ENCODE measurements at regions not wholly inside any gene's neighbourhood (a gene's known extent, or its start where the extent isn't known, plus 50 kb on each side); places are given as distances from the start of the nearest gene placed in this dataset.

GRCh38 chr11:70014291-70014690, 63.8 kb upstream of the ANO1 start:
- no peak overlapping the region for H2BK15ac ChIP-seq (ENCODE audit: low read depth, low read length)
- no peak overlapping the region for H4K8ac ChIP-seq (replicated peaks; ENCODE audit: insufficient read length, low read depth, low read length)
- Mint-ChIP-seq H3K36me3 (ENCODE audit: insufficient read depth in 1 of 3, low read depth in 3 of 3) (no peaks in the 10 kb centered on the region), H3K4me1 (no peaks in the 10 kb centered on the region), H3K9me3 (no peaks in the 10 kb centered on the region), H3K27ac (peak overlapping the region in 1 of 3 experiments; percentile 81; a peak in 1 of 7 replicates), H3K4me3 (no peak overlapping the region), H3K27me3 (ENCODE audit: low read depth) (peaks cover 15% of the 10 kb centered on the region)
- H2AK5ac ChIP-seq (ENCODE audit: insufficient read length, low read length): no peak overlapping the region
- no peak overlapping the region for H3K18ac ChIP-seq (ENCODE audit: insufficient read length, low read depth, low read length)
- H4K5ac ChIP-seq (ENCODE audit: insufficient read length, low read depth, low read length): no peak overlapping the region
- no peak overlapping the region for H2BK12ac ChIP-seq (ENCODE audit: insufficient read length, low read depth, low read length)
- no peak overlapping the region for H3K4ac ChIP-seq (ENCODE audit: low read depth, low read length)
- H2BK120ac ChIP-seq (ENCODE audit: low read depth, low read length, poor library complexity, severe bottlenecking): no peak overlapping the region
- no peaks in the 10 kb centered on the region for H3K79me1 ChIP-seq (ENCODE audit: insufficient read depth, low read depth, low read length, poor library complexity, severe bottlenecking)
- H2BK20ac ChIP-seq (ENCODE audit: low read depth, low read length, poor library complexity, severe bottlenecking): no peak overlapping the region
- H4K91ac ChIP-seq (ENCODE audit: insufficient read length, low read depth, low read length): no peak overlapping the region
- H3K23ac ChIP-seq (ENCODE audit: insufficient read length, low read depth, low read length): no peak overlapping the region
- H3K27me3 ChIP-seq (ENCODE audit: insufficient read depth, low read length): no peaks in the 10 kb centered on the region
- TF ChIP-seq CTCF (conservative IDR thresholded peaks at IDR 0.05): no peak
- H2BK5ac ChIP-seq (ENCODE audit: insufficient read length, low read length): no peak overlapping the region
- H3K9ac ChIP-seq (ENCODE audit: extremely low read depth, insufficient read length, low read length): no peak overlapping the region
- no peak overlapping the region for H3K4me2 ChIP-seq (ENCODE audit: insufficient read depth, insufficient read length, low read length)
- no peaks in the 10 kb centered on the region for H4K20me1 ChIP-seq (ENCODE audit: control insufficient read depth, insufficient read depth, insufficient read length)
- H3K27ac ChIP-seq (ENCODE audit: insufficient read length, low read depth, low read length): no peak overlapping the region
- no peaks in the 10 kb centered on the region for H3K23me2 ChIP-seq (ENCODE audit: insufficient read length, low read depth, low read length, poor library complexity, severe bottlenecking)
- no peaks in the 10 kb centered on the region for H3K4me1 ChIP-seq (ENCODE audit: insufficient read depth, low read length)
- H3T11ph ChIP-seq (ENCODE audit: low read length): no peak overlapping the region
- WGBS (ENCODE audit: extremely low coverage, insufficient read length, low lambda C conversion rate): no CpG with 5 or more reads among the region's 11 CpGs
- no peak overlapping the region for H3K56ac ChIP-seq (ENCODE audit: insufficient read length, low read depth, low read length)
- no peak overlapping the region for H2AFZ ChIP-seq (ENCODE audit: low read length)
- H3K14ac ChIP-seq (ENCODE audit: insufficient read depth, low read length): no peak overlapping the region
- H3K9me3 ChIP-seq (ENCODE audit: control insufficient read depth, low read depth, low read length): no peaks in the 10 kb centered on the region
- no peaks in the 10 kb centered on the region for H3K79me2 ChIP-seq (ENCODE audit: insufficient read depth, low read length)
- DNase-seq: no peak
